Bronchial epithelial cell (primary cell): ENCODE measurements at regions not wholly inside any gene's neighbourhood (a gene's known extent, or its start where the extent isn't known, plus 50 kb on each side); places are given as distances from the start of the nearest gene placed in this dataset.

ENCODE experiments used
- DNase-seq: peaks from one replicate; pipeline ENCODE4 v3.0.0-alpha.2; 2010; ENCODE audit warnings: low read depth
- FAIRE-seq: peaks from 2 replicates; lab custom pipeline; 2011; peaks lifted over from hg19 to GRCh38; lab: Jason Lieb, UNC
- H3K27me3 ChIP-seq: 2 replicates; pipeline ENCODE4 v1.5.1; 2011; ENCODE audit warnings: low read length; ENCODE audit not compliant: control insufficient read depth, insufficient read depth
- H3K36me3 ChIP-seq: 2 replicates; pipeline ENCODE4 v1.5.1; 2011; ENCODE audit warnings: low read length; ENCODE audit not compliant: control insufficient read depth, insufficient read depth
- H3K4me3 ChIP-seq: 2 replicates; pipeline ENCODE4 v1.5.1; 2011; ENCODE audit warnings: mild to moderate bottlenecking, low read depth, low read length, control low read depth
- CTCF ChIP-seq: IDR thresholded peaks from 2 replicates; pipeline ENCODE4 v1.5.1; 2011; ENCODE audit warnings: mild to moderate bottlenecking, moderate library complexity, low read length, control low read depth, inconsistent platforms; ENCODE audit not compliant: insufficient read depth, severe bottlenecking

- H3K4me3 ChIP-seq: no peak overlapping the region
- FAIRE-seq (no peak), DNase-seq (no peak)
- TF ChIP-seq CTCF: no peak
- no peaks in the 10 kb centered on the region for H3K27me3 ChIP-seq
- H3K36me3 ChIP-seq: no peaks in the 10 kb centered on the region
Observed at GRCh38 chrX:4059893-4060292, 346.4 kb upstream of the PRKX start.

GRCh38 chrX:4043951-4044350 lies 330.5 kb upstream of the PRKX start:
- DNase-seq (no peak), FAIRE-seq (no peak)
- Histone ChIP-seq H3K27me3 (no peaks in the 10 kb centered on the region), H3K36me3 (no peaks in the 10 kb centered on the region), H3K4me3 (no peak overlapping the region)
- no peak for TF ChIP-seq CTCF

GRCh38 chrX:4035874-4036273 lies 322.4 kb upstream of the PRKX start:
- no peaks in the 10 kb centered on the region for H3K27me3 ChIP-seq
- FAIRE-seq: no peak
- H3K36me3 ChIP-seq: no peaks in the 10 kb centered on the region
- no peak for TF ChIP-seq CTCF
- no peak overlapping the region for H3K4me3 ChIP-seq
- DNase-seq: no peak

GRCh38 chrX:4028151-4028550 lies 314.7 kb upstream of the PRKX start:
- DNase-seq: no peak
- no peak overlapping the region for H3K4me3 ChIP-seq
- no peak for FAIRE-seq
- no peaks in the 10 kb centered on the region for H3K36me3 ChIP-seq
- no peak for TF ChIP-seq CTCF
- H3K27me3 ChIP-seq: no peaks in the 10 kb centered on the region

- TF ChIP-seq CTCF: no peak
- DNase-seq (no peak), FAIRE-seq (no peak)
- Histone ChIP-seq H3K27me3 (no peaks in the 10 kb centered on the region), H3K4me3 (no peak overlapping the region), H3K36me3 (no peaks in the 10 kb centered on the region)
Observed at GRCh38 chrX:4005281-4005680, 291.8 kb upstream of the PRKX start.

- no peak for TF ChIP-seq CTCF
- Histone ChIP-seq H3K27me3 (no peaks in the 10 kb centered on the region), H3K36me3 (no peaks in the 10 kb centered on the region), H3K4me3 (no peak overlapping the region)
- no peak for FAIRE-seq
- no peak for DNase-seq
Observed at GRCh38 chrX:4004822-4005221, 291.4 kb upstream of the PRKX start.
